ENCODE measurements at regions not wholly inside any gene's neighbourhood (a gene's known extent, or its start where the extent isn't known, plus 50 kb on each side); places are given as distances from the start of the nearest gene placed in this dataset.

GRCh38 chr9:89826186-89826585 is 221.4 kb downstream of the GADD45G start:
- Mint-ChIP-seq H3K4me3 (no peak overlapping the region), H3K27ac (no peak overlapping the region), H3K4me1 (peaks cover 21% of the 10 kb centered on the region), H3K9me3 (peaks cover 15% of the 10 kb centered on the region), H3K36me3 (ENCODE audit: low read depth) (peaks cover 4% of the 10 kb centered on the region), H3K27me3 (peaks cover 5% of the 10 kb centered on the region)
- intact Hi-C loops (cut with micrococcal nuclease) = loop anchor here (2.0 to 5.0 kb wide), 2 partner anchors 84 to 221 kb away; partner anchors contain the start of gene GADD45G
- no peak for DNase-seq

GRCh38 chr9:89829346-89829745 is 224.5 kb downstream of the GADD45G start:
- Mint-ChIP-seq H3K36me3 (ENCODE audit: low read depth) (peaks cover 2% of the 10 kb centered on the region), H3K27ac (no peak overlapping the region), H3K4me1 (peaks cover 20% of the 10 kb centered on the region), H3K9me3 (peaks cover 7% of the 10 kb centered on the region), H3K4me3 (no peak overlapping the region), H3K27me3 (peaks cover 25% of the 10 kb centered on the region)
- intact Hi-C loops (cut with micrococcal nuclease) = loop anchor here (5.0 kb wide), 1 partner anchor 87 kb away; no protein-coding TSS in a partner anchor
- DNase-seq = no peak

- Mint-ChIP-seq H3K27me3 (peaks cover 27% of the 10 kb centered on the region), H3K4me3 (no peak overlapping the region), H3K9me3 (peaks cover 1% of the 10 kb centered on the region), H3K4me1 (peaks cover 4% of the 10 kb centered on the region), H3K36me3 (ENCODE audit: low read depth) (no peaks in the 10 kb centered on the region), H3K27ac (no peak overlapping the region)
- intact Hi-C loops (cut with micrococcal nuclease) = no loop called here
- no peak for DNase-seq
These were observed 230.9 kb downstream of the GADD45G start for GRCh38 chr9:89835666-89836065.

GRCh38 chr9:89837162-89837933 is 232.5 kb downstream of the GADD45G start:
- Mint-ChIP-seq H3K36me3 (ENCODE audit: low read depth) (no peaks in the 10 kb centered on the region), H3K27ac (no peak overlapping the region), H3K27me3 (peaks cover 33% of the 10 kb centered on the region), H3K9me3 (no peaks in the 10 kb centered on the region), H3K4me1 (peaks cover 4% of the 10 kb centered on the region), H3K4me3 (no peak overlapping the region)
- DNase-seq = no peak
- intact Hi-C loops (cut with micrococcal nuclease) = no loop called here

- no peak overlapping the region for H3K4me3 Mint-ChIP-seq
- no peak for DNase-seq
- H3K9me3 Mint-ChIP-seq = no peaks in the 10 kb centered on the region
- no peak overlapping the region for H3K27ac Mint-ChIP-seq
- peaks cover 33% of the 10 kb centered on the region for H3K27me3 Mint-ChIP-seq
- peaks cover 4% of the 10 kb centered on the region for H3K4me1 Mint-ChIP-seq
- no peaks in the 10 kb centered on the region for H3K36me3 Mint-ChIP-seq (ENCODE audit: low read depth)
- intact Hi-C loops (cut with micrococcal nuclease) = no loop called here
These were observed 233.1 kb downstream of the GADD45G start for GRCh38 chr9:89837934-89838310.

- intact Hi-C loops (cut with micrococcal nuclease) = no loop called here
- H3K36me3 Mint-ChIP-seq (ENCODE audit: low read depth) = no peaks in the 10 kb centered on the region
- no peaks in the 10 kb centered on the region for H3K9me3 Mint-ChIP-seq
- DNase-seq = no peak
- H3K4me1 Mint-ChIP-seq = peaks cover 4% of the 10 kb centered on the region
- no peak overlapping the region for H3K27ac Mint-ChIP-seq
- peaks cover 28% of the 10 kb centered on the region for H3K27me3 Mint-ChIP-seq
- H3K4me3 Mint-ChIP-seq = no peak overlapping the region
These were observed 233.8 kb downstream of the GADD45G start for GRCh38 chr9:89838621-89839020.

GRCh38 chr9:89839449-89839848 is 234.6 kb downstream of the GADD45G start:
- Mint-ChIP-seq H3K4me1 (peaks cover 4% of the 10 kb centered on the region), H3K27me3 (peaks cover 20% of the 10 kb centered on the region), H3K27ac (no peak overlapping the region), H3K36me3 (ENCODE audit: low read depth) (no peaks in the 10 kb centered on the region), H3K9me3 (no peaks in the 10 kb centered on the region), H3K4me3 (no peak overlapping the region)
- DNase-seq = no peak
- intact Hi-C loops (cut with micrococcal nuclease) = no loop called here

- intact Hi-C loops (cut with micrococcal nuclease) = no loop called here
- Mint-ChIP-seq H3K4me3 (no peak overlapping the region), H3K36me3 (ENCODE audit: low read depth) (no peaks in the 10 kb centered on the region), H3K9me3 (no peaks in the 10 kb centered on the region), H3K27me3 (peaks cover 15% of the 10 kb centered on the region), H3K27ac (no peak overlapping the region), H3K4me1 (peaks cover 4% of the 10 kb centered on the region)
- no peak for DNase-seq
These were observed 235.1 kb downstream of the GADD45G start for GRCh38 chr9:89839952-89840351.

GRCh38 chr9:89841456-89841855 is 236.6 kb downstream of the GADD45G start:
- Mint-ChIP-seq H3K9me3 (no peaks in the 10 kb centered on the region), H3K27ac (no peak overlapping the region), H3K27me3 (peaks cover 16% of the 10 kb centered on the region), H3K36me3 (ENCODE audit: low read depth) (no peaks in the 10 kb centered on the region), H3K4me3 (no peak overlapping the region), H3K4me1 (no peaks in the 10 kb centered on the region)
- no peak for DNase-seq
- intact Hi-C loops (cut with micrococcal nuclease) = no loop called here

GRCh38 chr9:89842267-89842768 is 237.5 kb downstream of the GADD45G start:
- H3K4me3 Mint-ChIP-seq = no peak overlapping the region
- H3K36me3 Mint-ChIP-seq (ENCODE audit: low read depth) = no peaks in the 10 kb centered on the region

GRCh38 chr9:89843074-89843473 is 238.3 kb downstream of the GADD45G start:
- no peak overlapping the region for H3K27ac Mint-ChIP-seq
- H3K9me3 Mint-ChIP-seq = no peaks in the 10 kb centered on the region
- H3K4me3 Mint-ChIP-seq = no peak overlapping the region
- H3K27me3 Mint-ChIP-seq = peaks cover 19% of the 10 kb centered on the region
- no peak for DNase-seq
- intact Hi-C loops (cut with micrococcal nuclease) = no loop called here
- H3K4me1 Mint-ChIP-seq = no peaks in the 10 kb centered on the region
- no peaks in the 10 kb centered on the region for H3K36me3 Mint-ChIP-seq (ENCODE audit: low read depth)

More at GRCh38 chr9:89842267-89842768, 237.5 kb downstream of the GADD45G start:
- H3K9me3 Mint-ChIP-seq = no peaks in the 10 kb centered on the region
- peaks cover 19% of the 10 kb centered on the region for H3K27me3 Mint-ChIP-seq
- H3K4me1 Mint-ChIP-seq = no peaks in the 10 kb centered on the region
- no peak overlapping the region for H3K27ac Mint-ChIP-seq
- DNase-seq = no peak
- intact Hi-C loops (cut with micrococcal nuclease) = no loop called here

- no peaks in the 10 kb centered on the region for H3K4me1 Mint-ChIP-seq
- no peaks in the 10 kb centered on the region for H3K9me3 Mint-ChIP-seq
- no peak overlapping the region for H3K4me3 Mint-ChIP-seq
- H3K27me3 Mint-ChIP-seq = peaks cover 23% of the 10 kb centered on the region
- intact Hi-C loops (cut with micrococcal nuclease) = no loop called here
- no peak overlapping the region for H3K27ac Mint-ChIP-seq
- H3K36me3 Mint-ChIP-seq (ENCODE audit: low read depth) = no peaks in the 10 kb centered on the region
- DNase-seq = no peak
These were observed 238.8 kb downstream of the GADD45G start for GRCh38 chr9:89843591-89843990.

- H3K9me3 Mint-ChIP-seq = no peaks in the 10 kb centered on the region
- no peaks in the 10 kb centered on the region for H3K4me1 Mint-ChIP-seq
- H3K36me3 Mint-ChIP-seq (ENCODE audit: low read depth) = no peaks in the 10 kb centered on the region
- intact Hi-C loops (cut with micrococcal nuclease) = no loop called here
- no peak overlapping the region for H3K27ac Mint-ChIP-seq
- peaks cover 25% of the 10 kb centered on the region for H3K27me3 Mint-ChIP-seq
- no peak overlapping the region for H3K4me3 Mint-ChIP-seq
- DNase-seq = no peak
These were observed 239.3 kb downstream of the GADD45G start for GRCh38 chr9:89844075-89844474.

GRCh38 chr9:89844535-89844934 is 239.7 kb downstream of the GADD45G start:
- Mint-ChIP-seq H3K27ac (no peak overlapping the region), H3K4me3 (no peak overlapping the region)
- intact Hi-C loops (cut with micrococcal nuclease) = no loop called here

GRCh38 chr9:89845321-89845720 is 240.5 kb downstream of the GADD45G start:
- DNase-seq = no peak
- H3K9me3 Mint-ChIP-seq = no peaks in the 10 kb centered on the region
- no peak overlapping the region for H3K27ac Mint-ChIP-seq
- H3K36me3 Mint-ChIP-seq (ENCODE audit: low read depth) = no peaks in the 10 kb centered on the region
- no peaks in the 10 kb centered on the region for H3K4me1 Mint-ChIP-seq
- intact Hi-C loops (cut with micrococcal nuclease) = no loop called here
- H3K27me3 Mint-ChIP-seq = peaks cover 28% of the 10 kb centered on the region
- H3K4me3 Mint-ChIP-seq = no peak overlapping the region

More at GRCh38 chr9:89844535-89844934, 239.7 kb downstream of the GADD45G start:
- Mint-ChIP-seq H3K36me3 (ENCODE audit: low read depth) (no peaks in the 10 kb centered on the region), H3K4me1 (no peaks in the 10 kb centered on the region), H3K9me3 (no peaks in the 10 kb centered on the region), H3K27me3 (peaks cover 26% of the 10 kb centered on the region)
- DNase-seq = no peak
